ENCODE measurements at regions not wholly inside any gene's neighbourhood (a gene's known extent, or its start where the extent isn't known, plus 50 kb on each side); places are given as distances from the start of the nearest gene placed in this dataset.
"Not testable (repeated sequence)": the region's sequence is repeated elsewhere in the genome, so short reads cannot be mapped to it uniquely, and the experiment has no call there.

GRCh38 chr2:83967854-83968253 is 491.2 kb downstream of the SUCLG1 start:
- DNase-seq (ENCODE audit: low spot score): no peak

GRCh38 chr2:83966946-83967345 is 492.1 kb downstream of the SUCLG1 start:
- DNase-seq (ENCODE audit: low spot score): not testable (repeated sequence)

GRCh38 chr2:83961512-83961911 is 497.6 kb downstream of the SUCLG1 start:
- no peak for DNase-seq (ENCODE audit: low spot score)

GRCh38 chr2:83960371-83960770 is 498.7 kb downstream of the SUCLG1 start:
- DNase-seq (ENCODE audit: low spot score): no peak

GRCh38 chr2:83959266-83959665 is 499.8 kb downstream of the SUCLG1 start:
- DNase-seq (ENCODE audit: low spot score): no peak

GRCh38 chr2:83956991-83957390 is 502.1 kb downstream of the SUCLG1 start:
- no peak for DNase-seq (ENCODE audit: low spot score)

GRCh38 chr2:83953697-83954096 is 505.4 kb downstream of the SUCLG1 start:
- no peak for DNase-seq (ENCODE audit: low spot score)

GRCh38 chr2:83951378-83951947 is 507.6 kb downstream of the SUCLG1 start:
- DNase-seq (ENCODE audit: low spot score): no peak

GRCh38 chr2:83949361-83949760 is 509.7 kb downstream of the SUCLG1 start:
- DNase-seq (ENCODE audit: low spot score): no peak

- no peak for DNase-seq (ENCODE audit: low spot score)
These were observed 514.9 kb downstream of the SUCLG1 start for GRCh38 chr2:83944191-83944590.

- no peak for DNase-seq (ENCODE audit: low spot score)
These were observed 515.8 kb downstream of the SUCLG1 start for GRCh38 chr2:83943265-83943664.

- no peak for DNase-seq (ENCODE audit: low spot score)
These were observed 517.2 kb downstream of the SUCLG1 start for GRCh38 chr2:83941886-83942285.

- DNase-seq (ENCODE audit: low spot score): no peak
These were observed 525.3 kb downstream of the SUCLG1 start for GRCh38 chr2:83933749-83934148.

GRCh38 chr2:83923531-83923930 is 535.5 kb downstream of the SUCLG1 start:
- no peak for DNase-seq (ENCODE audit: low spot score)

GRCh38 chr2:83916559-83916958 is 542.5 kb downstream of the SUCLG1 start:
- DNase-seq (ENCODE audit: low spot score): no peak

- DNase-seq (ENCODE audit: low spot score): no peak
These were observed 543.7 kb downstream of the SUCLG1 start for GRCh38 chr2:83915381-83915780.

GRCh38 chr2:83908750-83909149 is 550.3 kb downstream of the SUCLG1 start:
- no peak for DNase-seq (ENCODE audit: low spot score)

- no peak for DNase-seq (ENCODE audit: low spot score)
These were observed 557.8 kb downstream of the SUCLG1 start for GRCh38 chr2:83901317-83901716.

- no peak for DNase-seq (ENCODE audit: low spot score)
These were observed 558.2 kb downstream of the SUCLG1 start for GRCh38 chr2:83900862-83901261.

GRCh38 chr2:83899271-83899670 is 559.8 kb downstream of the SUCLG1 start:
- no peak for DNase-seq (ENCODE audit: low spot score)

GRCh38 chr2:83894976-83895375 is 564.1 kb downstream of the SUCLG1 start:
- no peak for DNase-seq (ENCODE audit: low spot score)

- no peak for DNase-seq (ENCODE audit: low spot score)
These were observed 571.3 kb downstream of the SUCLG1 start for GRCh38 chr2:83887757-83888156.

- no peak for DNase-seq (ENCODE audit: low spot score)
These were observed 580.0 kb downstream of the SUCLG1 start for GRCh38 chr2:83879127-83879526.

GRCh38 chr2:83877261-83877660 is 581.8 kb downstream of the SUCLG1 start:
- DNase-seq (ENCODE audit: low spot score): not testable (repeated sequence)

All from ecto neural progenitor cell (in vitro differentiated cells).